ENCODE measurements at regions not wholly inside any gene's neighbourhood (a gene's known extent, or its start where the extent isn't known, plus 50 kb on each side); places are given as distances from the start of the nearest gene placed in this dataset.

DNA sequence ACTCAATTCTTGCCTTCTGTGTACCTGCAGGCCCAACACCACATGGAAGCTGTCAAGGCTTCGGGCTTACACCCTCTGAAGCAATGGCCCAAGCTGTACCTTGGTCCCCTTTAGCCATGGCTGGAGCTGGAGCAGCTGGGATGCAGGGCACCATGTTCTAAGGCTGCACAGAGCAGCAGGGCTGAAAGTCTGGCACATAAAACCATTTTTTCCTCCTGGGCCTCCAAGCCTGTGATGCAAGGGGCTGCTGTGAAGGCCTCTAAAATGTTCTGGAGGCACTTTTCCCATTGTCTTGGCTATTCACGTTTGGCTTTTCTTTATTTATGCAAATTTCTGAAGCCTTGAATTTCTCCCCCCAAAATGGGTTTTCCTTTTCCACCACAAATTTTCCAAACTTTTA, 102.1 kb upstream of the SLC5A12 start:
- Histone ChIP-seq H3K9me3 (peaks cover 9 to 35% (median 21%) of the 10 kb centered on the region in 4 donors), H3K4me1 (peaks cover 0 to 9% (median 0%) of the 10 kb centered on the region in 4 donors), H3K36me3 (no peaks in the 10 kb centered on the region), H3K27me3 (no peaks in the 10 kb centered on the region), H3K27ac (no peak overlapping the region), H3K4me3 (no peak overlapping the region)
- DNase-seq: no peak
- intact Hi-C loops (cut with DNase I; ENCODE audit: low total_unique reads): no loop called here
- WGBS, 5 donors: 63 to 82% (median 68%) methylated on average over 2 of the region's 2 CpGs
- TF ChIP-seq POLR2A (IDR thresholded peaks at IDR 0.05): no peak
- TF ChIP-seq, protein P1, sequence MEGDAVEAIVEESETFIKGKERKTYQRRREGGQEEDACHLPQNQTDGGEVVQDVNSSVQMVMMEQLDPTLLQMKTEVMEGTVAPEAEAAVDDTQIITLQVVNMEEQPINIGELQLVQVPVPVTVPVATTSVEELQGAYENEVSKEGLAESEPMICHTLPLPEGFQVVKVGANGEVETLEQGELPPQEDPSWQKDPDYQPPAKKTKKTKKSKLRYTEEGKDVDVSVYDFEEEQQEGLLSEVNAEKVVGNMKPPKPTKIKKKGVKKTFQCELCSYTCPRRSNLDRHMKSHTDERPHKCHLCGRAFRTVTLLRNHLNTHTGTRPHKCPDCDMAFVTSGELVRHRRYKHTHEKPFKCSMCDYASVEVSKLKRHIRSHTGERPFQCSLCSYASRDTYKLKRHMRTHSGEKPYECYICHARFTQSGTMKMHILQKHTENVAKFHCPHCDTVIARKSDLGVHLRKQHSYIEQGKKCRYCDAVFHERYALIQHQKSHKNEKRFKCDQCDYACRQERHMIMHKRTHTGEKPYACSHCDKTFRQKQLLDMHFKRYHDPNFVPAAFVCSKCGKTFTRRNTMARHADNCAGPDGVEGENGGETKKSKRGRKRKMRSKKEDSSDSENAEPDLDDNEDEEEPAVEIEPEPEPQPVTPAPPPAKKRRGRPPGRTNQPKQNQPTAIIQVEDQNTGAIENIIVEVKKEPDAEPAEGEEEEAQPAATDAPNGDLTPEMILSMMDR (IDR thresholded peaks at IDR 0.05): no peak
- TF ChIP-seq POLR2AphosphoS5 (IDR thresholded peaks at IDR 0.05): no peak
- no peak for TF ChIP-seq EP300 (IDR thresholded peaks at IDR 0.05)

DNA sequence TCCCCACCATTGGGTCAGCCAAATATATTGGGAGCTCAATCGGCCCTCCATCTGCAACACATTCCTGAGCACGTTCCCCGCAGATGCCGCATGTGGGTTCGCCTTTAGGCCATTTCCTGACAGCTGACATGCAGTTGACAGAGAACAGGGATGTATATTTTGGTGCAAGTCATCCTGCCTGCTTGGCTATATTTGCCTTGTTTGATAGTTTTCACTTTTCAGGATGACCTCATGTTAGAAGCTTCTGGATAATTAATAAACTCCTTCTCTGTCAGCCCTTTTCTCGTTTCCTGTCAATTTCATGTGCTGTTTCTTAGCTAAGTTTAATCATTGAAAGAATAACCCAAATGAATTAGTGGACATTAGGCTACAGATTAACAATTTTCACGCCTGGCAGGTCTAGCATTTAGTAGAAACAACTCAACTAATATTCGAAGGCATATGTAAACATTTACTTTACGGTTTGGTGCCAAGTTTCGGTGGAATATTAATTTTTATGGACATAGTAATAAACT, 105.8 kb upstream of the SLC5A12 start:
- Histone ChIP-seq H3K4me1 (peaks cover 0 to 9% (median 0%) of the 10 kb centered on the region in 4 donors), H3K27ac (peak overlapping the region in 3 of 5 donors; percentile 26 to 41 (median 26)), H3K4me3 (no peak overlapping the region), H3K36me3 (no peaks in the 10 kb centered on the region), H3K27me3 (no peaks in the 10 kb centered on the region), H3K9me3 (peaks cover 9 to 26% (median 20%) of the 10 kb centered on the region in 4 donors)
- DNase-seq: peak in 1 of 2 donors; percentile 81
- intact Hi-C loops (cut with DNase I; ENCODE audit: low total_unique reads): no loop called here
- WGBS, 5 donors: 47 to 62% (median 55%) methylated on average over 10 of the region's 10 CpGs
- TF ChIP-seq POLR2A (IDR thresholded peaks at IDR 0.05) (no peak), EP300 (IDR thresholded peaks at IDR 0.05) (no peak), POLR2AphosphoS5 (IDR thresholded peaks at IDR 0.05) (peak in 1 of 3 donors; percentile 65)
- TF ChIP-seq, protein P1 (IDR thresholded peaks at IDR 0.05): no peak

DNA sequence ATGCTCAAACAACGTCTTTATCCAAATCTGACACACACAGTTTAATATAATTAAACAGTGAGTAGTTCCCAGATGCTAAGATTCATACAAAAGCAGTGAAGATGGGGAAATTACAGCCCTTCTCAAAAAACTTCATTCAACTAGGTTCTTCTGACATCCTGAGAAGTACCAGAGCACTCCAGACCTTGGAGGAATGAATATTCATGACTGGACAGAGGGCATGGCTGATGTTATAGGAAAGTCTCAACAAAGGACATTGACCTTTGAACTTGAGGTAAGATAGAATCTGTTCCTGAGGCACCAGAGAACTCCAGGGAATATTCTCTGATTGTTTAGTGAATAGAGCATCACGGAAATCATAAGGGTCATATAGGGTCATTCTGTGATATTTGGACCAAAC, 106.4 kb upstream of the SLC5A12 start:
- peak overlapping the region in 1 of 5 donors; percentile 26 for H3K27ac ChIP-seq
- H3K4me3 ChIP-seq: no peak overlapping the region
- DNase-seq: peak in 1 of 2 donors; percentile 32
- intact Hi-C loops (cut with DNase I; ENCODE audit: low total_unique reads): no loop called here
- H3K9me3 ChIP-seq: peaks cover 9 to 19% (median 14%) of the 10 kb centered on the region in 4 donors
- H3K36me3 ChIP-seq: no peaks in the 10 kb centered on the region
- peaks cover 0 to 9% (median 0%) of the 10 kb centered on the region in 4 donors for H3K4me1 ChIP-seq
- WGBS, 5 donors: 32 to 53% (median 40%) methylated on average over 2 of the region's 2 CpGs
- no peaks in the 10 kb centered on the region for H3K27me3 ChIP-seq
- TF ChIP-seq EP300 (IDR thresholded peaks at IDR 0.05): no peak
- TF ChIP-seq POLR2A (IDR thresholded peaks at IDR 0.05): no peak
- peak in 1 of 3 donors; percentile 46 for TF ChIP-seq POLR2AphosphoS5 (IDR thresholded peaks at IDR 0.05)
- TF ChIP-seq, protein P1 (IDR thresholded peaks at IDR 0.05): no peak

DNA sequence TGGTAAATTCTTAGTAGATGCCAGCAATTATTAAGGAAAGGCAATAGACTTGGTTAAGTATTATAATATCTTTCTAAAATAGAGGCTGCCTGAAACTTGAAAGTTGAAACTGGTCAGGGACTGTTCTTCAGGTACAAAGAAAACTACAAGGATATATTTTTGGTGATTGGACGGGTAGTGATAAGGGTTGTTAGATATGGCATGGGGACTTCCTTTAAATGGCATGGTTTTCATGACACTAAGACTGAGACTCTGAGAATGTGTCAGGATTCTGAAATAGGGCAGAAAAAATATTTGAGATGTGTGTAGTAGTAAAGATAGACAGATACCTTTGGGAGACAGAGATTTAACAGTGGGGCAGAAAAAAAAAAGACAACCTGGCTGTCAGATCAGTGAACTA, 108.4 kb upstream of the SLC5A12 start:
- Histone ChIP-seq H3K4me3 (no peak overlapping the region), H3K27ac (no peak overlapping the region), H3K27me3 (no peaks in the 10 kb centered on the region), H3K36me3 (no peaks in the 10 kb centered on the region), H3K9me3 (no peaks in the 10 kb centered on the region), H3K4me1 (peaks cover 0 to 9% (median 0%) of the 10 kb centered on the region in 4 donors)
- intact Hi-C loops (cut with DNase I; ENCODE audit: low total_unique reads): no loop called here
- whole genome bisulfite sequencing, 5 donors: 52 to 64% (median 59%) methylated on average over 1 of the region's 1 CpG
- TF ChIP-seq POLR2A (IDR thresholded peaks at IDR 0.05): no peak
- TF ChIP-seq, protein P1 (IDR thresholded peaks at IDR 0.05): no peak
- TF ChIP-seq EP300 (IDR thresholded peaks at IDR 0.05): no peak
- TF ChIP-seq POLR2AphosphoS5 (IDR thresholded peaks at IDR 0.05): no peak
- no peak for DNase-seq
